ENCODE measurements at regions not wholly inside any gene's neighbourhood (a gene's known extent, or its start where the extent isn't known, plus 50 kb on each side); places are given as distances from the start of the nearest gene placed in this dataset.

GRCh38 chr15:62593681-62594399 is 428.8 kb upstream of the C2CD4B start:
- no peak for DNase-seq

- no peak for DNase-seq
These were observed 433.1 kb upstream of the C2CD4B start for GRCh38 chr15:62598217-62598616.

- no peak for DNase-seq
These were observed 435.0 kb upstream of the C2CD4B start for GRCh38 chr15:62599791-62600777.

- no peak for DNase-seq
These were observed 436.9 kb upstream of the C2CD4B start for GRCh38 chr15:62601777-62602545.

- DNase-seq: no peak
These were observed 438.7 kb upstream of the C2CD4B start for GRCh38 chr15:62603742-62604141.

GRCh38 chr15:62605282-62605681 is 437.3 kb upstream of the TPM1 start:
- DNase-seq: no peak

- DNase-seq: no peak
These were observed 436.0 kb upstream of the TPM1 start for GRCh38 chr15:62606376-62607113.

- no peak for DNase-seq
These were observed 435.5 kb upstream of the TPM1 start for GRCh38 chr15:62607114-62607462.

GRCh38 chr15:62607643-62608042 is 434.9 kb upstream of the TPM1 start:
- DNase-seq: no peak

- no peak for DNase-seq
These were observed 434.2 kb upstream of the TPM1 start for GRCh38 chr15:62608369-62608768.

GRCh38 chr15:62610265-62610869 is 432.2 kb upstream of the TPM1 start:
- DNase-seq: no peak

- no peak for DNase-seq
These were observed 431.5 kb upstream of the TPM1 start for GRCh38 chr15:62611002-62611401.

- no peak for DNase-seq
These were observed 430.3 kb upstream of the TPM1 start for GRCh38 chr15:62612183-62612733.

- no peak for DNase-seq
These were observed 429.8 kb upstream of the TPM1 start for GRCh38 chr15:62612771-62613170.

- no peak for DNase-seq
These were observed 425.8 kb upstream of the TPM1 start for GRCh38 chr15:62616746-62617145.

- DNase-seq: no peak
These were observed 424.8 kb upstream of the TPM1 start for GRCh38 chr15:62617741-62618140.

- DNase-seq: no peak
These were observed 424.1 kb upstream of the TPM1 start for GRCh38 chr15:62618432-62618831.

GRCh38 chr15:62618846-62619504 is 423.6 kb upstream of the TPM1 start:
- no peak for DNase-seq

- DNase-seq: no peak
These were observed 423.0 kb upstream of the TPM1 start for GRCh38 chr15:62619526-62619925.

GRCh38 chr15:62622775-62623174 is 419.8 kb upstream of the TPM1 start:
- DNase-seq: no peak

Measured in bone marrow (tissue), 2 donors.